ENCODE measurements at regions not wholly inside any gene's neighbourhood (a gene's known extent, or its start where the extent isn't known, plus 50 kb on each side); places are given as distances from the start of the nearest gene placed in this dataset.

DNA sequence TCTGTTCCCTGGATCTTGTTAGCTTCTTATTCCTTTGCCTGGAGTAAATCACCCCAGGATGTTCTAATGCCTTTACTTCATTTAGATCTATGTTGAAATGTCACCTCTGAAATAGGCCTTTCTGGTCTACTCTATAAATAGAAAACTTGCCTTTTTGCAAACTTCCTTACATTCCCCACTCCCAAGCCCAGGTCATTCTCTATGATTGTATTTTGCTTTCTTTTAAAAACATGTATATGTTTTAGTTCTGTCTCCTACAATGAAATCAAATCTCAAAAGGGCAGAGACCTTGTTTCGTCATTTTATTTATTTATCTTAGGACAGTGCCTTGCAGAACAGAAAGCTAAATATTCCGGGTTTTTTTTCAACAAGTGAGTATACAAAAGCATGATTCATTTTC is 1657.7 kb upstream of the C9orf72 start (continued):
- TF ChIP-seq, protein P1, sequence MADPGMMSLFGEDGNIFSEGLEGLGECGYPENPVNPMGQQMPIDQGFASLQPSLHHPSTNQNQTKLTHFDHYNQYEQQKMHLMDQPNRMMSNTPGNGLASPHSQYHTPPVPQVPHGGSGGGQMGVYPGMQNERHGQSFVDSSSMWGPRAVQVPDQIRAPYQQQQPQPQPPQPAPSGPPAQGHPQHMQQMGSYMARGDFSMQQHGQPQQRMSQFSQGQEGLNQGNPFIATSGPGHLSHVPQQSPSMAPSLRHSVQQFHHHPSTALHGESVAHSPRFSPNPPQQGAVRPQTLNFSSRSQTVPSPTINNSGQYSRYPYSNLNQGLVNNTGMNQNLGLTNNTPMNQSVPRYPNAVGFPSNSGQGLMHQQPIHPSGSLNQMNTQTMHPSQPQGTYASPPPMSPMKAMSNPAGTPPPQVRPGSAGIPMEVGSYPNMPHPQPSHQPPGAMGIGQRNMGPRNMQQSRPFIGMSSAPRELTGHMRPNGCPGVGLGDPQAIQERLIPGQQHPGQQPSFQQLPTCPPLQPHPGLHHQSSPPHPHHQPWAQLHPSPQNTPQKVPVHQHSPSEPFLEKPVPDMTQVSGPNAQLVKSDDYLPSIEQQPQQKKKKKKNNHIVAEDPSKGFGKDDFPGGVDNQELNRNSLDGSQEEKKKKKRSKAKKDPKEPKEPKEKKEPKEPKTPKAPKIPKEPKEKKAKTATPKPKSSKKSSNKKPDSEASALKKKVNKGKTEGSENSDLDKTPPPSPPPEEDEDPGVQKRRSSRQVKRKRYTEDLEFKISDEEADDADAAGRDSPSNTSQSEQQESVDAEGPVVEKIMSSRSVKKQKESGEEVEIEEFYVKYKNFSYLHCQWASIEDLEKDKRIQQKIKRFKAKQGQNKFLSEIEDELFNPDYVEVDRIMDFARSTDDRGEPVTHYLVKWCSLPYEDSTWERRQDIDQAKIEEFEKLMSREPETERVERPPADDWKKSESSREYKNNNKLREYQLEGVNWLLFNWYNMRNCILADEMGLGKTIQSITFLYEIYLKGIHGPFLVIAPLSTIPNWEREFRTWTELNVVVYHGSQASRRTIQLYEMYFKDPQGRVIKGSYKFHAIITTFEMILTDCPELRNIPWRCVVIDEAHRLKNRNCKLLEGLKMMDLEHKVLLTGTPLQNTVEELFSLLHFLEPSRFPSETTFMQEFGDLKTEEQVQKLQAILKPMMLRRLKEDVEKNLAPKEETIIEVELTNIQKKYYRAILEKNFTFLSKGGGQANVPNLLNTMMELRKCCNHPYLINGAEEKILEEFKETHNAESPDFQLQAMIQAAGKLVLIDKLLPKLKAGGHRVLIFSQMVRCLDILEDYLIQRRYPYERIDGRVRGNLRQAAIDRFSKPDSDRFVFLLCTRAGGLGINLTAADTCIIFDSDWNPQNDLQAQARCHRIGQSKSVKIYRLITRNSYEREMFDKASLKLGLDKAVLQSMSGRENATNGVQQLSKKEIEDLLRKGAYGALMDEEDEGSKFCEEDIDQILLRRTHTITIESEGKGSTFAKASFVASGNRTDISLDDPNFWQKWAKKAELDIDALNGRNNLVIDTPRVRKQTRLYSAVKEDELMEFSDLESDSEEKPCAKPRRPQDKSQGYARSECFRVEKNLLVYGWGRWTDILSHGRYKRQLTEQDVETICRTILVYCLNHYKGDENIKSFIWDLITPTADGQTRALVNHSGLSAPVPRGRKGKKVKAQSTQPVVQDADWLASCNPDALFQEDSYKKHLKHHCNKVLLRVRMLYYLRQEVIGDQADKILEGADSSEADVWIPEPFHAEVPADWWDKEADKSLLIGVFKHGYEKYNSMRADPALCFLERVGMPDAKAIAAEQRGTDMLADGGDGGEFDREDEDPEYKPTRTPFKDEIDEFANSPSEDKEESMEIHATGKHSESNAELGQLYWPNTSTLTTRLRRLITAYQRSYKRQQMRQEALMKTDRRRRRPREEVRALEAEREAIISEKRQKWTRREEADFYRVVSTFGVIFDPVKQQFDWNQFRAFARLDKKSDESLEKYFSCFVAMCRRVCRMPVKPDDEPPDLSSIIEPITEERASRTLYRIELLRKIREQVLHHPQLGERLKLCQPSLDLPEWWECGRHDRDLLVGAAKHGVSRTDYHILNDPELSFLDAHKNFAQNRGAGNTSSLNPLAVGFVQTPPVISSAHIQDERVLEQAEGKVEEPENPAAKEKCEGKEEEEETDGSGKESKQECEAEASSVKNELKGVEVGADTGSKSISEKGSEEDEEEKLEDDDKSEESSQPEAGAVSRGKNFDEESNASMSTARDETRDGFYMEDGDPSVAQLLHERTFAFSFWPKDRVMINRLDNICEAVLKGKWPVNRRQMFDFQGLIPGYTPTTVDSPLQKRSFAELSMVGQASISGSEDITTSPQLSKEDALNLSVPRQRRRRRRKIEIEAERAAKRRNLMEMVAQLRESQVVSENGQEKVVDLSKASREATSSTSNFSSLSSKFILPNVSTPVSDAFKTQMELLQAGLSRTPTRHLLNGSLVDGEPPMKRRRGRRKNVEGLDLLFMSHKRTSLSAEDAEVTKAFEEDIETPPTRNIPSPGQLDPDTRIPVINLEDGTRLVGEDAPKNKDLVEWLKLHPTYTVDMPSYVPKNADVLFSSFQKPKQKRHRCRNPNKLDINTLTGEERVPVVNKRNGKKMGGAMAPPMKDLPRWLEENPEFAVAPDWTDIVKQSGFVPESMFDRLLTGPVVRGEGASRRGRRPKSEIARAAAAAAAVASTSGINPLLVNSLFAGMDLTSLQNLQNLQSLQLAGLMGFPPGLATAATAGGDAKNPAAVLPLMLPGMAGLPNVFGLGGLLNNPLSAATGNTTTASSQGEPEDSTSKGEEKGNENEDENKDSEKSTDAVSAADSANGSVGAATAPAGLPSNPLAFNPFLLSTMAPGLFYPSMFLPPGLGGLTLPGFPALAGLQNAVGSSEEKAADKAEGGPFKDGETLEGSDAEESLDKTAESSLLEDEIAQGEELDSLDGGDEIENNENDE (IDR thresholded peaks at IDR 0.05; ENCODE audit: insufficient replicate concordance, low read length): no peak
- TF ChIP-seq SP4 (IDR thresholded peaks at IDR 0.05; ENCODE audit: low read length) (no peak), TEAD4 (IDR thresholded peaks at IDR 0.05; ENCODE audit: low read depth, low read length) (no peak), ZNF274 (IDR thresholded peaks at IDR 0.05; ENCODE audit: borderline replicate concordance, extremely low read depth, low read length) (no peak), RFX5 (IDR thresholded peaks at IDR 0.05; ENCODE audit: borderline replicate concordance, low read depth, low read length) (no peak), EP300 (IDR thresholded peaks at IDR 0.05; ENCODE audit: borderline replicate concordance in 1 of 2, low read depth in 2 of 2, low read length in 2 of 2) (no peak), RXRA (IDR thresholded peaks at IDR 0.05; ENCODE audit: insufficient read depth, low read depth, low read length) (no peak), KDM5A (IDR thresholded peaks at IDR 0.05; ENCODE audit: low read length) (no peak)
- TF ChIP-seq, protein P2, sequence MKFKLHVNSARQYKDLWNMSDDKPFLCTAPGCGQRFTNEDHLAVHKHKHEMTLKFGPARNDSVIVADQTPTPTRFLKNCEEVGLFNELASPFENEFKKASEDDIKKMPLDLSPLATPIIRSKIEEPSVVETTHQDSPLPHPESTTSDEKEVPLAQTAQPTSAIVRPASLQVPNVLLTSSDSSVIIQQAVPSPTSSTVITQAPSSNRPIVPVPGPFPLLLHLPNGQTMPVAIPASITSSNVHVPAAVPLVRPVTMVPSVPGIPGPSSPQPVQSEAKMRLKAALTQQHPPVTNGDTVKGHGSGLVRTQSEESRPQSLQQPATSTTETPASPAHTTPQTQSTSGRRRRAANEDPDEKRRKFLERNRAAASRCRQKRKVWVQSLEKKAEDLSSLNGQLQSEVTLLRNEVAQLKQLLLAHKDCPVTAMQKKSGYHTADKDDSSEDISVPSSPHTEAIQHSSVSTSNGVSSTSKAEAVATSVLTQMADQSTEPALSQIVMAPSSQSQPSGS (IDR thresholded peaks at IDR 0.05; ENCODE audit: low read length): no peak
